DOHH2 (cell line): ENCODE measurements at regions not wholly inside any gene's neighbourhood (a gene's known extent, or its start where the extent isn't known, plus 50 kb on each side); places are given as distances from the start of the nearest gene placed in this dataset.

Source experiments
- H3F3A ChIP-seq: fragments of 200-600 bp; sonication (generic), shearing (Covaris generic); 2 replicates; pipeline ENCODE4 v1.6.0; 2016; ENCODE audit warnings: antibody characterized with exemption, mild to moderate bottlenecking; ENCODE audit not compliant: control insufficient read depth, insufficient read depth
- H3K27ac ChIP-seq: fragments of 200-600 bp; sonication (generic); 2 replicates; pipeline ENCODE4 v1.5.1; 2014; ENCODE audit warnings: low read depth, mild to moderate bottlenecking, low read length, moderate library complexity
- H3K27me3 ChIP-seq: fragments of 200-600 bp; sonication (generic); 2 replicates; pipeline ENCODE4 v1.6.1; 2014; ENCODE audit warnings: mild to moderate bottlenecking, low read length, mixed read lengths; ENCODE audit not compliant: control insufficient read depth
- H3K36me3 ChIP-seq: fragments of 200-600 bp; sonication (generic); 2 replicates; pipeline ENCODE4 v1.6.1; 2014; ENCODE audit warnings: mild to moderate bottlenecking, low read length, moderate library complexity, mixed read lengths; ENCODE audit not compliant: control insufficient read depth
- H3K4me1 ChIP-seq: fragments of 200-600 bp; sonication (generic); 2 replicates; pipeline ENCODE4 v1.6.1; 2014; ENCODE audit warnings: mild to moderate bottlenecking, low read length, mixed read lengths; ENCODE audit not compliant: control insufficient read depth
- H3K4me2 ChIP-seq: fragments of 200-600 bp; sonication (generic); 2 replicates; pipeline ENCODE4 v1.6.0; 2014; ENCODE audit warnings: mild to moderate bottlenecking, low read length, moderate library complexity
- H3K4me3 ChIP-seq: fragments of 200-600 bp; sonication (generic); 2 replicates; pipeline ENCODE4 v1.5.1; 2014; ENCODE audit warnings: mild to moderate bottlenecking, low read length, mixed read lengths
- H3K79me2 ChIP-seq: fragments of 200-600 bp; sonication (generic); 2 replicates; pipeline ENCODE4 v1.6.1; 2014; ENCODE audit warnings: mild to moderate bottlenecking, low read length, mixed read lengths; ENCODE audit not compliant: control insufficient read depth
- H3K9me2 ChIP-seq: fragments of 200-600 bp; sonication (generic); replicated peaks from 2 replicates; pipeline ENCODE4 v1.6.1; 2014; ENCODE audit warnings: mild to moderate bottlenecking, low read length, mixed read lengths; ENCODE audit not compliant: control insufficient read depth
- H3K9me3 ChIP-seq: fragments of 200-600 bp; sonication (generic); 2 replicates; pipeline ENCODE4 v1.6.1; 2014; ENCODE audit warnings: antibody characterized with exemption, low read length, mixed read lengths; ENCODE audit not compliant: control insufficient read depth, insufficient read depth
- H4K20me1 ChIP-seq: fragments of 200-600 bp; sonication (generic); 2 replicates; pipeline ENCODE4 v1.6.0; 2014; ENCODE audit warnings: low read depth, mild to moderate bottlenecking, antibody characterized with exemption, low read length, moderate library complexity; ENCODE audit not compliant: control insufficient read depth, insufficient read depth
- CTCF ChIP-seq: fragments of 200-600 bp; sonication (generic); IDR thresholded peaks from one replicate; pipeline ENCODE4 v1.5.1; 2014; ENCODE audit warnings: antibody characterized with exemption, mild to moderate bottlenecking, low read depth, low read length; ENCODE audit not compliant: poor library complexity, severe bottlenecking
- EZH2phosphoT487 ChIP-seq: fragments of 200-600 bp; sonication (generic); IDR thresholded peaks from 2 replicates; pipeline ENCODE4 v1.6.1; 2017; ENCODE audit warnings: borderline replicate concordance, mild to moderate bottlenecking, antibody characterized with exemption, low read length, moderate library complexity, mixed read lengths

GRCh38 chr4:95714571-95714970 is 125.3 kb upstream of the PDHA2 start:
- Histone ChIP-seq H3K4me3 (no peak overlapping the region), H3K27me3 (no peaks in the 10 kb centered on the region), H3K4me2 (no peak overlapping the region), H3K4me1 (no peaks in the 10 kb centered on the region), H3K9me2 (no peaks in the 10 kb centered on the region), H3K27ac (no peak overlapping the region), H3K36me3 (no peaks in the 10 kb centered on the region), H3K79me2 (no peaks in the 10 kb centered on the region), H4K20me1 (no peaks in the 10 kb centered on the region), H3K9me3 (no peaks in the 10 kb centered on the region), H3F3A (no peaks in the 10 kb centered on the region)
- TF ChIP-seq CTCF = no peak
- no peak for TF ChIP-seq EZH2phosphoT487

GRCh38 chr4:95705323-95705722 is 134.6 kb upstream of the PDHA2 start:
- Histone ChIP-seq H4K20me1 (no peaks in the 10 kb centered on the region), H3K36me3 (no peaks in the 10 kb centered on the region), H3K79me2 (no peaks in the 10 kb centered on the region), H3K27ac (no peak overlapping the region), H3F3A (no peaks in the 10 kb centered on the region), H3K9me2 (no peaks in the 10 kb centered on the region), H3K27me3 (no peaks in the 10 kb centered on the region), H3K4me2 (no peak overlapping the region), H3K4me1 (no peaks in the 10 kb centered on the region), H3K4me3 (no peak overlapping the region), H3K9me3 (no peaks in the 10 kb centered on the region)
- TF ChIP-seq EZH2phosphoT487 = no peak
- no peak for TF ChIP-seq CTCF

- H3K4me2 ChIP-seq = no peak overlapping the region
Observed at GRCh38 chr4:95701500-95702170, 138.3 kb upstream of the PDHA2 start.

More at GRCh38 chr4:95701500-95702170, 138.3 kb upstream of the PDHA2 start:
- H3K36me3 ChIP-seq = no peaks in the 10 kb centered on the region
- no peak overlapping the region for H3K4me3 ChIP-seq
- H3K27ac ChIP-seq = no peak overlapping the region
- no peaks in the 10 kb centered on the region for H4K20me1 ChIP-seq
- H3K4me1 ChIP-seq = no peaks in the 10 kb centered on the region
- H3F3A ChIP-seq = no peaks in the 10 kb centered on the region
- no peaks in the 10 kb centered on the region for H3K9me2 ChIP-seq
- H3K27me3 ChIP-seq = no peaks in the 10 kb centered on the region
- no peaks in the 10 kb centered on the region for H3K79me2 ChIP-seq
- no peak for TF ChIP-seq CTCF
- no peaks in the 10 kb centered on the region for H3K9me3 ChIP-seq
